HCEC 1CT (cell line): ENCODE measurements at regions not wholly inside any gene's neighbourhood (a gene's known extent, or its start where the extent isn't known, plus 50 kb on each side); places are given as distances from the start of the nearest gene placed in this dataset.
"Not testable (repeated sequence)": the region's sequence is repeated elsewhere in the genome, so short reads cannot be mapped to it uniquely, and the experiment has no call there.

Source experiments
- DNase-seq: peaks from one replicate; pipeline ENCODE4 v3.0.0-alpha.2; 2017

- DNase-seq: no peak
Observed at GRCh38 chr10:64635906-64636305, 1114.7 kb downstream of the REEP3 start.

DNA sequence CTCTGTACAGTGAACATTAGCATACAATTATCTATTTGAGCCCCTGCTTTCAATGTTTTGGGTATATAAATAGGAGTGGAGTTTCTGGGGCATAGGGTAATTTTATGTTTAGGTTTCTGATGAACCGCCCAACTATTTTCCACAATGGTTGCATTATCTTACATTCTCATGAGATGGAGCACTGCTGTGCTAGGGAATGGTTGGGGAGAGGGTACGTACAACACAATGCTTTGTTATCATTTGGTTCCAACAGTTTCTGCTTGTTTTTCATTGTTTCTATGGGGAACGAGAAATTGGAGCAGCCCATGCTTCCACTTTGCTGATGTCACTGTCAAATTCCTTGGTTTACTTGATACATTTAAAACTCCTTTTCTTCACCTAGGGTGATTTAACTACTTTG lies 1115.3 kb downstream of the REEP3 start:
- no peak for DNase-seq

DNA sequence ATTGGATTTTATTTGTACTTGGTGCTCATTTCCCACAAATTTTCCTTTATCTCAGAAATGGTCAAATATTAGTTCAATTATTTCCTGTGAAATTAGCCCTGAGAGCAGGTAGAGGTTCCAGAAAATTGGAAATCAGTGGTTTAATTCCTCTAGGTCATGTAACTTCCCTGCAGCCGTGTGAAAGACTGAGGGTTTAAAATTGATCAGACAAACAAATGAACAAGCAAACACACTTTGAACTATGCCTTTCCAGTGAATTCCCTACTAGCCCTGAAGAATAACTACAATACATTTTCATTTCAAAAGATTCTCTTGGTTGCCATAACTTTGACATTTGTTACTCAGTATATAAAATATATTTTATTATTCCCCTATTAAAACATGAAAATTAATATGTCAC lies 1116.7 kb downstream of the REEP3 start:
- no peak for DNase-seq

DNA sequence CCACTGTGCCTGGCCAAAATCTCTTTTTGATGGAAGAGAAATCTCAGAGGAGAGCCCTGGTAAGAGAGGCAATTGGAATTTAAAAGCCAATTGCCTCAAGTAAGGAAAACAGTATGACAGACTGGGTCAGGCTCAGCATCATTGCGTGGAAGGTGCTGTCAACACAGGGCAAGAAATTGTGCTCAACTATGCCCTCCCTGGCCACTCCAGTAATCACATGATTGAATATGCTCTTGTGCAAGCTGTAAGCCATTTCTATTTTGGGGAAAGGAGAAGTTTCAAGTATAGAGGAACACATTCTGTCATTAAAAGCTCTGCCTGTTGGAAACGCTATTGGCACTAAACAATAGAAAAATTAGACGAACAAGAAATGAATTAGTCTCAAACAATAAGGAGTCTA lies 1127.7 kb downstream of the REEP3 start:
- DNase-seq: no peak

DNA sequence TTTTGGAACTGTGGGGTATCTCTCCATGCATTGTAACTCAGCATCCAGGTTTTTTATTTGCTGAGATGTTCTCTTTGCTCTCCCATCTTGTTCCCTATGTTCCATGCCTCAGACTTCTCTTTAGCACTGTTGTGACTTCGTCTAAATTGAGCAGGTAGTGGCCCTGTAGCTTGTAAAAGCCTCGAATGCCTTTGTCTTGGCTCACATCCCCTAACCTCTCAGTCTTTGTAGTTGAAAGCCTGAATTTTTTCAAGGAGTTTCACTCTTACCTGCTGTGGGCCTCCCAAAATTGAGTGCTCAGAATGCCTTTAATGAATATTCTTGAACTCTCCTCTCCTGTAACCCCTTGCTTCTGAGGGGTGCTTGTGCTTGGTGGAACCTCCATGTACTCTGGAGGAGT lies 1137.3 kb downstream of the REEP3 start:
- no peak for DNase-seq

DNA sequence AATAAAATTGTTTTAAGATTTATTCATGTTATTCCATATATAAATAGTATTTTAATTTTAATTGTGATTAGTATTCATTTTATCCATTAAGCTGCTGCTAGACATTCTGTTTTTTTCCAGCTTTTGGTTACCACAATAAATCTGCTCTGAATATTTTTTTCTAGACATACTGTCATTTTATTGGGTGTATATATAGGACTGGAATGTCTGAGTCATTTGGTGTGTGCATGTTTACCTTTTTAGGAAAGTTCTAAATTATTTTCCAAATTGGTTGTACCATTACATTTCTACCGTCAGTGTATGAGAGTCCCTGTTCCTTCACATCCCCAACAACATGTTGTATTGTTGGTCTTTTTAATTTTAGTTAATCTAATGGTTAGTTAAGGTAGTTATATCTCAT lies 1138.1 kb downstream of the REEP3 start:
- DNase-seq: no peak

DNA sequence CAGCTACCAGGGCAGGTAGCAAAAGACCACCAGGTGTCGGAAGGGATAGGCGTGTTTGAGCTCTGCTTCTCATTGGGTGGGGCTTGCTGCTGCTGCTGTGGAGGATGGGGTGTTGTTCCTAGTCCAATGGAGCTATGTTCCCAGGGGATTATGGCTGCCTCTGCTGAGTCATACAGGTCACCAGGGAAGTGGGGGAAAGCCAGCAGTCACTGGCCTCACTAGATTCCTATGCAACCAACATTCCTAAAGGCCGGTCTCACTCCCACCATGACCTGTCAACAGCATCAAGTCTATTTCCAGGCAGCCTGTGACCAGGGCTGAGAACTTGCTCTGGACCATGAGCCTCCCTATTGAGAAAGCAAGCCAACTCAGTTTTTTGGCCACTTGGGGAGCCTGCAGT lies 1160.8 kb downstream of the REEP3 start:
- DNase-seq: no peak

GRCh38 chr10:64690194-64690593 lies 1169.0 kb downstream of the REEP3 start:
- DNase-seq: no peak

DNA sequence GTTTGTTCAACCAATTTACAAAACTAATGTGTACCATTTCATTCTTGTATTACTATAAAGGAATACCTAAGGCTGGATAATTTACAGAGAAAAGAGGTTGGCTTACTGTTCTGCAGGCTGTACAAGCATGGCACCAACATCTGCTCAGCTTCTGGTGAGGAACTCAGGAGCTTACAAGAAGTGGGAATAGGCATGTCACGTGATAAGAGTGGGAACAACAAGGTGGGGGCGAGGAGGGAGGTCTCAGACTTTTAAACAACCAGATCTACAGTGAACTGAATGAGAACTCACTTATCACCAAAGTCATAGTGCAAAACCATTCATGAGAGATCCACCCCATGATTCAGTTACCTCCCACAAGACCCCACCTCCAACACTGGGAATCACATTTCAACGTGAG lies 1178.0 kb downstream of the REEP3 start:
- no peak for DNase-seq

GRCh38 chr10:64702086-64702485 lies 1180.9 kb downstream of the REEP3 start:
- not testable (repeated sequence) for DNase-seq

DNA sequence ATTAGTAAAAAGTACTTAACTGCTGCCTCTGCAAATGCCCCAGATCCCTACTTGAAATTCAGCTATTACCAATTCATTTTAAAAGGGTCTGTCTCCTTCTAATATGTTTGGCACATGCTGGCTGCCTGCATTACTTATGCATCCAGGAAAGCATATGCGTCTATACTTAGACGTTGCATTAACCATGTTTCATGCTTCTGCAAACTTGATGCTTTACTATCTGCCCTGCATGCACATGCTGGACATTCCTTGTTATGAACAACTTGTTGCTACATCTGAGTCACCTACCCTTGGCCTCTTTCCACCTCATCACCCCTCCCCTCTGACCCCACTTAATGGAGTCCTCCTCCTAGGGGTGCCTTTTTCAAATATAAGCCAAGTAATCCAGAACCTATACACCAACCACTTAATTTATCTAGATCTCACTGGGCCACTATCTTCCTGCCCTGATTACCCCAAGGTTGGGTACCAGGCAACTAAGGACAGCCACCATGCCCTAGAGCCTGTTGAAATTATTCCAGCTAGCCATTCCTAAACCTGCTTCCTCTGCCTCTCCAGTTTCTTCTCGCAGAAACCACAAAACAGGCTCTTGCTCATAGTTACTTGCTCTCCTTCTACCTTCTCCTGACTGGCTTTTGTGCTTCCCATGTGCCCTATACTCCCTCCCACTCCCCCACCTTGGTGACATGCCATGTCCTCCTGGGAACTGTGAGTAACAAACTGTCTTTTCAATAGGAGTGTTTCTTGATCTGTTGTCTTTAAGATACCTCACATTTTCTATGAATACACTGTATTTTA lies 1187.9 kb downstream of the REEP3 start:
- DNase-seq: no peak

- DNase-seq: no peak
Observed at GRCh38 chr10:64726466-64726865, 1205.3 kb downstream of the REEP3 start.

DNA sequence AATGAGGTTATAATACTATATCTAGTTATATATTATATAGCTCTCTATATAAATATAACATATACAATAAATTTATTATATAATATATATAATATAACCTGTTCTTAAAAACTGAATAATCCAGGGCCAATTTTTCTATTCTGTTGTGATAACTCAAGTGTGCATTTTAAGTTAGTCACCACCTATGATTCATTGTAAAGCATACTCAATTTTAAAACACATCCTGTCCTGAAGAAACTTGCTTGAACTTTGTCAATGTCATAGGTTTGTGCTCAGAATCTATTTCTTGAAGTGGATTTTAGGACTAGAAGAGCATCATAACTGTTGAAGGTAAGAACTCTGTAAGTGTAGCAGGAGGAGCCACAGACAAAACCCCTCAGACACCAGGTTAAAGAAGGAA lies 1209.8 kb downstream of the REEP3 start:
- DNase-seq: no peak

DNA sequence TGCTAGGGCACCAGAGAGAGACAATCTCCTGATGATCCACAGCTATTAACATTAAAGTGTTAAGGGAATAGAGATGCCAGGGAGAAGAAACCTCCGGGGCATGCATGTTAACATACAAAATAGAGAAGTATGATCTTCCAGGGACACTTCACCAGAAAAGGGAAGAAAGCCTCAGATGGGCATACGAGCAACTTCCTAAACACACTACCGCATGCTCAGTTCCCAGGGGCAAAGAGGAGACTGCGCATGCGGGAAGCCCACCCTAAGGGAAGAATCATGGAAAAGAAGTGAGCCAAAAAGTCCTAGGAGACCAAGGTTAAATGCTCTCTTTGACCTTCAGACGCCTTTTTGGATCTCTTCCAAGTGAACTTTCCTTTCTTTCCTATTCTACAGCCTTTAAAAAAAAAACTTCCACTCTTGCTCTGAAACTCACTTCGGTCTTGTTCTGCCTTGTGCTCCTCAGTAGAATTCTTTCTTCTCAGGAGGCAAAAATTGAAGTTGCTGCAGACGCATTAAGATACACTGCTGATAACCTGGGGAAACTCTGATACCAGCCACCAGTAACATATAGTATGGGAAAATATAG lies 1211.3 kb downstream of the REEP3 start:
- DNase-seq: no peak

- DNase-seq: no peak
Observed at GRCh38 chr10:64733980-64734379, 1212.8 kb downstream of the REEP3 start.

GRCh38 chr10:64738462-64738861 lies 1217.3 kb downstream of the REEP3 start:
- no peak for DNase-seq

GRCh38 chr10:64745565-64745964 lies 1224.4 kb downstream of the REEP3 start:
- no peak for DNase-seq

DNA sequence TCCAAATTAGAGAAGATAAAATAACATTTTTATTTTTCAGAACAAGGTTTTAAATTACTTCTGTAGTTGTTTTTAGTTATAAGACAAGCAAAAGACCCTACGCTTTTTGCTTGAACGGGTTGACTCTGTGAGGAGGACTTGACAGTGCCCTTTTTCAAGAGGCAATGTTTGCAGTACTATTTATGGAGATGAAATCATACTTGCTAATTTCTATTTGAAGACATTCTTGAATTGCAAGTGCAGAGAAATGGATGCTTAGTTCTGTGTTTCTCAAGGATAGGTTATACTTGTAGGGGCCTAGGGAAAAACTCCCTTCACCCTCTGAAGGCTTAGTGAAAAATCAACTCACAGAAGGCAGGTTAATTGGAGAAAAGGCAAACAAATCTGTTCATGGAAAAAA lies 1229.5 kb downstream of the REEP3 start:
- DNase-seq: no peak

DNA sequence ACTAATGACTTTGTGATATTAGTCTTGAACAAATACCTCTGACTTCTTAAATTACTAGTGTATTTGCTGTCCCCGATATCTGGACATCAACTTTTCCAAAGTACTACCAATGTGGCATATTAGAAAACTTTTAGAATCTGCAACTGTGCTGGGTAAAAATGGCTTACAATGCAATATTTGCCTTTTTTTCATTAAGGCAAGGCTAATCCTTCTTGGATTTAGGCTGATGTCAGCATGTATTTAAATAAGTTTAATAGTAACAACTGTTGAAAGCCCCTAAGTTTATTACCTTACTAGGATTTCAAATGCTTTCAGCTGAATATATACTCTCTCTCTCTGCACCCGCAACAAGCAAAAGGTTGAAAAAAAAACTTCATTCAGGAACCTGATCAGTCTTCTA lies 1232.3 kb downstream of the REEP3 start:
- no peak for DNase-seq

DNA sequence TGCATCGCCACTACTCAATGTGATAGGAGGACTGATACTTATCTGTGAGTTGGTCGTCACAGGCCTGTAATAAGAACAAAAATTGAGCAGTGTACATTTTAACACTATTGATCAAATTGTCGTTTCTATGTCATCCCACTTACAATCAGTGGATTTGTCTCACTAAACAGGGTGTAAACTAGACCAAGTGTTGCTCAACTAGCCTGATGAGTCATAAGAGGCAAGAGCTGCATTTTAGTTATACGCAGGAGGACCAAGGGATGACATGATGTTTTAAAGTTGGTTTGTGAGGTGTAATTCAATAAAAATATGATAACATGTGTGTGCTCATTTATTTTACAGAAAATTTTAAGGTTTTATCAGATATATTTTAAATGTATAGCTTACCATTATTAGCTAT lies 1239.2 kb downstream of the REEP3 start:
- DNase-seq: no peak

DNA sequence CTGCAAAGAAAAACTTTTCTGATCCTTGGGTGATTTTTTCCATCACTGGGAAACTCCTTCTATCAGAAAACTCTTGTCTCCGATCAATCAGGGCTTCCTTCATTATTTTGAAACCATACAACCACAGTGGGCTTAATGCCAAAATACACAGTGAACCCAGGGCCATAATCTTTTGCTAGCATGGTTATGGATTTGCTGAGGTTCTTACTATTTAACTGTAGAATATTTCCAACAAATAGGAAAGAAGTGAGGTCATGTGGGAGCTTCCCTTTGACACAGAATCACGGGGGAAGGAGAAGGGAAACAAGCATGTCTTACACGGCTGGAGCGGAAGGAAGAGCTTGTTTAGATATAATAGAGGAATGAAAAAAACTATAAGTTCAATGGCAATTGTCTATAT lies 1241.7 kb downstream of the REEP3 start:
- DNase-seq: no peak

DNA sequence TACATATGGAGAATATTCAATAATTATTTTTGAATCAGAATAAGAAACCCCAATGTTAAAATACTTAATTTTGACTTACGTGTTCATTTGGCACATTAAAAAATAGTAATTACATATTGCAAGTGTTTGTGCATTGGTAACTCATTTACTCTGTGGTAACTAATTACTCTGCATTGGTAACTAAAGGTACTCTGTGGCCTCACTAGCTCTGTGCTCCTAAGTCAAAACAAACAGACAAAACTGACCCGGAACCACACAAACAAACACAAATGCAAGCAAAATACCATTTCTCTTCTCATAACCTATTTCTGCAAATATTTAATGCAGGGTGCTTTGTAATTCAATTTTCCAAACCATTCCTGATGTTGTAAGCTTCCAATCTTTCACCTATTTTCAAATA lies 1244.3 kb downstream of the REEP3 start:
- no peak for DNase-seq

- DNase-seq: no peak
Observed at GRCh38 chr10:64771253-64772050, 1250.3 kb downstream of the REEP3 start.

GRCh38 chr10:64773357-64773756 lies 1252.2 kb downstream of the REEP3 start:
- DNase-seq: no peak
